Aorta (tissue), 5 donors: ENCODE measurements at regions not wholly inside any gene's neighbourhood (a gene's known extent, or its start where the extent isn't known, plus 50 kb on each side); places are given as distances from the start of the nearest gene placed in this dataset.

Source experiments
- ATAC-seq: fragments of 200-7000 bp; cut with Tn5 transposase; one replicate; pipeline ENCODE4 v1.9.1; 2022; ENCODE audit warnings: moderate library complexity; ENCODE audit not compliant: low FRiP score
- DNase-seq, 2 donors: peaks; one replicate each; pipeline ENCODE4 v3.0.0-alpha.2; 2020
- H3K27ac ChIP-seq, 2 donors: one replicate each; pipeline ENCODE4 v1.5.1; 2013; ENCODE audit warnings: low read length in 2 of 2, mild to moderate bottlenecking in 2 of 2, moderate library complexity in 2 of 2, control low read depth in 1 of 2, inconsistent platforms in 1 of 2, low read depth in 1 of 2
- H3K27me3 ChIP-seq, 2 donors: one replicate each; pipeline ENCODE4 v1.6.1; 2013; ENCODE audit warnings: control low read depth in 1 of 2, low read length in 1 of 2, mild to moderate bottlenecking in 1 of 2, moderate library complexity in 1 of 2; ENCODE audit not compliant: insufficient read depth in 2 of 2, control insufficient read depth in 1 of 2
- H3K36me3 ChIP-seq, 2 donors: one replicate each; pipeline ENCODE4 v1.6.1; 2013; ENCODE audit warnings: control low read depth in 1 of 2, low read length in 1 of 2, mild to moderate bottlenecking in 1 of 2; ENCODE audit not compliant: insufficient read depth in 2 of 2, control insufficient read depth in 1 of 2
- H3K4me1 ChIP-seq, 2 donors: one replicate each; pipeline ENCODE4 v1.6.1; 2013; ENCODE audit warnings: low read length in 2 of 2, control low read depth in 1 of 2, mild to moderate bottlenecking in 1 of 2, moderate library complexity in 1 of 2; ENCODE audit not compliant: insufficient read depth in 2 of 2, control insufficient read depth in 1 of 2
- H3K4me3 ChIP-seq, 2 donors: one replicate each; pipeline ENCODE4 v1.5.1; 2013; ENCODE audit warnings: low read length in 2 of 2, control low read depth in 1 of 2, mild to moderate bottlenecking in 1 of 2
- H3K9me3 ChIP-seq: one replicate; pipeline ENCODE4 v1.6.1; 2013; ENCODE audit warnings: mild to moderate bottlenecking, low read length; ENCODE audit not compliant: control insufficient read depth
- WGBS, 2 donors: extraction: QIAGEN DNeasy Blood & Tissue Kit; methylation state at CpG; one replicate each; pipeline ENCODE4 v1.1.7; 2013; 5-methylcytosine and 5-hydroxymethylcytosine counted together
- intact Hi-C, 2 donors: fragments of 100-400 bp; cut with DNase I; formaldehyde crosslinking; loops; one replicate each; pipeline versions ENCODE4 v1.14.2 to v1.15.0; 2022
- donor health status: healthy with polysubstance abuse.
- donor health status: Bipolar disorder and iron deficiency.
- donor health status: DM: no; HTN: no; CAD: no.
- donor health status: DM: no; HTN: no; CAD: no.
- donor health status: DM: yes; HTN: yes; CAD: no.

DNA sequence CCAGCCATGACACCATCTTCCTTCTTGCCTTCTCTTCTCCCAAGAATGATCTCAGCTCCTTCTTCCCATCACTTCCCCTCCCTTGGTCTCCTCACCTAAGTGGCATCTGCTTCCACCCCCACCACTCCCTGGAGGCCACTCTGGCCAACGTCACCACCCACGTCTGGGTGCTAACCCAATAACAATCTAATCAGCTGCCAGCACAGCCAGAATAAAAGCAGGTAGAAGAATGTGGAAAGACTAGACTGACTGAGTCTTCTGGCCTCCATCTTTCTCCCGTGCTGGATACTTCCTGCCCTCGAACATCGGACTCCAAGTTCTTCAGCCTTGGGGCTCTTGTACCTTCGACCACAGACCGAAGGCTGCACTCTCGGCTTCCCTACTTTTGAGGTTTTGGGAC, 245.3 kb upstream of the CSF3R start:
- H3K27me3 ChIP-seq, result no peaks in the 10 kb centered on the region
- ATAC-seq (no peak), DNase-seq (peak in 1 of 2 donors; percentile 20)
- H3K36me3 ChIP-seq, result no peaks in the 10 kb centered on the region
- intact Hi-C loops, result no loop called here
- WGBS, 2 donors, result 77 to 80% methylated on average over 8 of the region's 8 CpGs
- H3K9me3 ChIP-seq, result no peaks in the 10 kb centered on the region
- H3K27ac ChIP-seq, result no peak overlapping the region
- no peaks in the 10 kb centered on the region for H3K4me1 ChIP-seq
- H3K4me3 ChIP-seq, result no peak overlapping the region

DNA sequence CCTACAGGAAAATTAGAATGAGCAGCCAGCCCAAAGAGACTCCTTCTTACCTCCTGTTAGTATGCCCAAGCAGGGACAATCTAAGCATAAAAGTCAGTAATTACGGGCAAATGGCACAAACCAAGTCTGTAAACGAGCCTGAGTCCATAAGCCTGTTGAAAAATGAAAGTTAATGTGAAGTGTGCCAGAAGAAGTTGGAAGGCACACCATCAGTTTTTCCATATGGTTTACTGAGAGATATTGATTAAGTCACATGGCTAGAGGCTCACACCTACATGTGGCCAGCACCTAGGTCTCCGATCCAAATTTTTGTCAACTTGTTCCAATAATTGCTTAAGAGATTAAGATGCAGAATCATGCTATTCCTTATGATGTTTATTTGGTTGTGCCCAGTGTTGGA, 242.4 kb upstream of the CSF3R start:
- WGBS, 2 donors, result 79 to 87% methylated on average over 3 of the region's 3 CpGs
- H3K36me3 ChIP-seq, result no peaks in the 10 kb centered on the region
- H3K4me3 ChIP-seq, result no peak overlapping the region
- DNase-seq, result no peak
- ATAC-seq, result no peak
- H3K27ac ChIP-seq, result no peak overlapping the region
- H3K27me3 ChIP-seq, result no peaks in the 10 kb centered on the region
- no peaks in the 10 kb centered on the region for H3K9me3 ChIP-seq
- intact Hi-C loops, result no loop called here
- no peaks in the 10 kb centered on the region for H3K4me1 ChIP-seq

DNA sequence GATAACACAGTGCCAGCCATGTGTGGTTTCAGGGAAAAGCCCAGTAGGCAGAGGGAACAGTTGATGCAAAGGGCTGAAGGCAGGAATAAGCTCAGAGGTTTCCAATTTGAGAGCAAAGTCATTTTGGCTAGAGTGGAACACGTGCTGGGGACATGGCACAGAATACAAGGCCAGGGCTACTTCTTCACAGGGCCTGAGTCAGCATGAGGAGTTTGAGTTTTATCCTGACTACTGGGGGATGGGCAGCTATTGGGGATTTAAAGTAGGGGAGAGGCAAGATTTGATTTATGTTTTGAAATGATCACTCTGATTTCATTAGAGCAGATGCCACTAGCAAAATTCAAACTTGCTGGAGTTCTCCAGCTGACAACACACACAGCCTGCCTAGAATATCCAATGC, 241.1 kb upstream of the CSF3R start:
- H3K9me3 ChIP-seq, result no peaks in the 10 kb centered on the region
- no peak for ATAC-seq
- H3K4me1 ChIP-seq, result no peaks in the 10 kb centered on the region
- H3K4me3 ChIP-seq, result no peak overlapping the region
- intact Hi-C loops, result no loop called here
- H3K36me3 ChIP-seq, result no peaks in the 10 kb centered on the region
- no peaks in the 10 kb centered on the region for H3K27me3 ChIP-seq
- DNase-seq, result no peak
- H3K27ac ChIP-seq, result no peak overlapping the region
- 44 to 55% methylated on average over 1 of the region's 1 CpG for WGBS, 2 donors

DNA sequence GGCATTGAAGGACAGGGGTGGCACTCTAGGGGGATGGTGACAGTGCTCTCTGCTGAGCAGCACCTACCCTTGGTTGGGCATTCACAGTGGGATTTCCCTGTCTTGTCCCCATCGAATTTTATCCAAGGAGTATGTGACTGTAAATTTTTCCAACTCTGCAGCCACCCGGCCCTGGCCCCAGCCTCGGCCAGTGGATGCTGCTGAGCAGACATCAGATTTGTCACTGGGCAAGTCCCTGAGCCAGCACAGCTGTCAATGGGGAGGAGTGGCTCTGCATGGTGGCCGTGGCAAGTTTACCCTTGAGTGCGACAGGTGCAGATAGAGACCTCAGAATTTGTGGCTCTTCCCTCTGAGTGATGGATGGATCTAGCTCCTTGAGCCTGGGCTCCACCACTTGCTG, 240.2 kb upstream of the CSF3R start:
- ATAC-seq (no peak), DNase-seq (peak in 1 of 2 donors; percentile 38)
- no peaks in the 10 kb centered on the region for H3K9me3 ChIP-seq
- 61 to 67% methylated on average over 5 of the region's 5 CpGs for WGBS, 2 donors
- H3K4me3 ChIP-seq, result no peak overlapping the region
- H3K4me1 ChIP-seq, result no peaks in the 10 kb centered on the region
- no peaks in the 10 kb centered on the region for H3K27me3 ChIP-seq
- intact Hi-C loops, result no loop called here
- H3K27ac ChIP-seq, result no peak overlapping the region
- no peaks in the 10 kb centered on the region for H3K36me3 ChIP-seq

DNA sequence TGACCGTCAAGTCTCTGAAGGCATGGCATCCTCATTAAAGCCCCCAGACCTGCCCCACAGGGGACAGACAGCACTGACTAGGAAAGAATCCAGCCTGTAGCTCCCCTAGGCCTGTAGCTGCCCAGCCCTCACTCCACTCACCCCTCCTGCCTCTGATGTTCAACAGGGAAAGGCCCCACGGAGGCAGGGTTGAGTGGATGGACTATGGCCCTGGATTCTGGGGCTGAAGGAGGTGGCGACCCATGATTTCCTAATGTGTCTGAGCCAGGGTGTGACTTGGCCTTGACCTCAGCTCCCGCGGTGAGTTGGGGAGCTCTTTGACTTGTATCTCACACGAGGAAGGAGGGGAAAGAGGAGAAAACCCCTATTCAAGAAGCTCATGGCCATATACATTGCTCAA, 238.5 kb upstream of the CSF3R start:
- no peak overlapping the region for H3K4me3 ChIP-seq
- ATAC-seq (no peak), DNase-seq (peak in 1 of 2 donors; percentile 49)
- H3K4me1 ChIP-seq, result no peaks in the 10 kb centered on the region
- H3K36me3 ChIP-seq, result no peaks in the 10 kb centered on the region
- H3K27me3 ChIP-seq, result no peaks in the 10 kb centered on the region
- WGBS, 2 donors, result 69 to 72% methylated on average over 6 of the region's 6 CpGs
- H3K27ac ChIP-seq, result no peak overlapping the region
- intact Hi-C loops, result no loop called here
- H3K9me3 ChIP-seq, result no peaks in the 10 kb centered on the region

DNA sequence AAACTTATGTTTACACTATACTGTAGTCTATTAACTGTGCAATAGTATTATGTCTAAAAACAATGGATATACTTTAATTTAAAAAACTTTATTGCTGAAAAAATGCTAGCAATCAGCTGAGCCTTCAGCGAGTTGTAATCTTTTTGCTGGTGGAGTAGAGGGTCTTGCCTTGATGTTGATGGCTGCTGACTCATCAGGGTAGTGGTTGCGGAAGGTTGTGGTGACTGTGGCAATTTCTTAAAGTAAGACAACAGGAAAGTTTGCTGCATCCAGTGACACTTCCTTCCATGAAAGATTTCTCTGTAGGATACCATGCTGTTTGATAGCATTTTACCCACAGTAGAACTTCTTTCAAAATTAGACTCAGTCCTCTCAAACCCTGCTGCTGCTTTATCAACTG, 234.7 kb upstream of the CSF3R start:
- no peaks in the 10 kb centered on the region for H3K4me1 ChIP-seq
- DNase-seq (no peak), ATAC-seq (no peak)
- H3K27ac ChIP-seq, result no peak overlapping the region
- intact Hi-C loops, result no loop called here
- no peaks in the 10 kb centered on the region for H3K36me3 ChIP-seq
- 81 to 84% methylated on average over 2 of the region's 2 CpGs for WGBS, 2 donors
- no peaks in the 10 kb centered on the region for H3K9me3 ChIP-seq
- no peak overlapping the region for H3K4me3 ChIP-seq
- no peaks in the 10 kb centered on the region for H3K27me3 ChIP-seq

DNA sequence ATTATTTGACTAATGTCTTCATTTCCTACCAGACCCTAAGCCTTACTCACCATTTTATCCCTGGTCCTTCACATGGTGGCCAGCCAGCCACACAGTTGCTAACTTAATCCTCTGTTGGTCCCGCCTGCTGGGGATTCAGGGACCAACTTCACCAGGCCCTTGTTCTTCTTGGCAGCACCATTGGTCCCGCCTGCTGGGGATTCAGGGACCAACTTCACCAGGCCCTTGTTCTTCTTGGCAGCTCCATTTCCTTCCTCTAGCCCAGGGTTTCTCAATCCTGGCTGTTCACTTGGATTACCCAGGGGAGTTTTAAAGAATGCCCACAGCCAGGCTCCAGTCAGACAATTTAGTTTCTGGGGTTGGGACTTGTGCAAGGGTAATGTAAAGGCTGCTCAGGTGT, 233.1 kb upstream of the CSF3R start:
- Histone ChIP-seq H3K27me3 (no peaks in the 10 kb centered on the region), H3K4me1 (no peaks in the 10 kb centered on the region), H3K4me3 (no peak overlapping the region), H3K36me3 (no peaks in the 10 kb centered on the region), H3K9me3 (no peaks in the 10 kb centered on the region), H3K27ac (no peak overlapping the region)
- peak in 1 of 2 donors; percentile 34 for DNase-seq
- no peak for ATAC-seq
- intact Hi-C loops, result no loop called here
- WGBS, 2 donors, result 60 to 63% methylated on average over 2 of the region's 2 CpGs

DNA sequence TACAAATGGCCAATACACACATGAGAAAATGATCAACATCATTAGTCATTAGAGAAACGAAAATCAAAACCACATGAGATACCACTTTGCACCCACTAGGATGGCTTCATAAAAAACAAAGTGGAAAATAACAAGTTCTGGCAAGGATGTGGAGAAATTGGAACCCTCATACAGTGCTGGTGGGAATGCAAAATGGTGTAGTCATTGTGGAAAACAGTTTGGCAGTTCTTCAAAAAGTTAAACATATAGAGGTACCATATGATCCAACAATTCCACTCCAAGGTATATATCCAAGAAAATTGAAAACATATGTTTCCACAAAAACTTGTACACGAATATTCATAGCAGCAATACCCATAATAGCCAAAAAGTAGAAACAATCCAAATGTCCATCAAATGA, 231.6 kb upstream of the CSF3R start:
- no peaks in the 10 kb centered on the region for H3K4me1 ChIP-seq
- intact Hi-C loops, result no loop called here
- ATAC-seq (no peak), DNase-seq (no peak)
- H3K4me3 ChIP-seq, result no peak overlapping the region
- WGBS, 2 donors, result 46 to 55% methylated on average over 2 of the region's 2 CpGs
- no peaks in the 10 kb centered on the region for H3K9me3 ChIP-seq
- no peak overlapping the region for H3K27ac ChIP-seq
- no peaks in the 10 kb centered on the region for H3K36me3 ChIP-seq
- H3K27me3 ChIP-seq, result no peaks in the 10 kb centered on the region

DNA sequence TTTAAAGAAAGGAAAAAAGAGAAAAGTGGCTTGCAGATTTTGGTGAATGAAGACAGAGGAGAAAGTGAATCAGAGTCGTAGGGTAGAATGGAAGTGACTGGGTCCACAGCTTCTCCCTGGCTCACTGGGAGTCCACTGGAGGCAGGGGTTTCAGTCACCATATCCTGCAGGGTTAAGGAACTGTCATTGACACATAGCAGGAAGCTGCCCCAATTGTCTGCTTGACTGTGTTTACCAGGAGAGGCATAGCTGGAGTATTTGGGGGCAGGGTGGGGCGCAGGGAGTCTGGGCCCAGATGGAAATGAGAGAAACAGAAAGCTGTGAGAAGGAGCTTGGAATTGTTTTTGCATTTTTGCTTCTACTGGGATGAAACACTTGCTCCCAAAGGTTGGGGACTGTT, 228.8 kb upstream of the CSF3R start:
- no peaks in the 10 kb centered on the region for H3K9me3 ChIP-seq
- H3K4me1 ChIP-seq, result no peaks in the 10 kb centered on the region
- H3K4me3 ChIP-seq, result no peak overlapping the region
- WGBS, 2 donors, result 17 to 19% methylated on average over 2 of the region's 2 CpGs
- ATAC-seq (no peak), DNase-seq (peak in 1 of 2 donors; percentile 5)
- no peak overlapping the region for H3K27ac ChIP-seq
- intact Hi-C loops, result no loop called here
- no peaks in the 10 kb centered on the region for H3K27me3 ChIP-seq
- H3K36me3 ChIP-seq, result no peaks in the 10 kb centered on the region
